Astrocyte of the cerebellum (primary cell): ENCODE measurements at regions not wholly inside any gene's neighbourhood (a gene's known extent, or its start where the extent isn't known, plus 50 kb on each side); places are given as distances from the start of the nearest gene placed in this dataset.

Experiments used
- DNase-seq: peaks from one replicate; pipeline ENCODE4 v3.0.0-alpha.2; 2011; ENCODE audit warnings: low read depth
- H3K4me3 ChIP-seq: 2 replicates; pipeline ENCODE4 v1.5.1; 2011; ENCODE audit warnings: mild to moderate bottlenecking, low read depth, low read length, moderate library complexity
- CTCF ChIP-seq: IDR thresholded peaks from 2 replicates; pipeline ENCODE4 v1.5.1; 2012; ENCODE audit warnings: low read length, low read depth, moderate library complexity, mild to moderate bottlenecking; ENCODE audit errors: missing control alignments
- in situ Hi-C: cut with HindIII; loops from 2 replicates; pipeline ENCODE4 v1.10.0; 2017; ENCODE audit warnings: low sequenced_read_pairs

- no peak for DNase-seq
- H3K4me3 ChIP-seq: no peak overlapping the region
- no peak for TF ChIP-seq CTCF
- in situ Hi-C loops: no loop called here
Measured at GRCh38 chr2:33903215-33903614, 304.1 kb upstream of the FAM98A start.

- DNase-seq: no peak
- no peak overlapping the region for H3K4me3 ChIP-seq
- in situ Hi-C loops: no loop called here
- no peak for TF ChIP-seq CTCF
Measured at GRCh38 chr2:33900610-33901009, 301.5 kb upstream of the FAM98A start.

GRCh38 chr2:33897741-33898140 is 298.6 kb upstream of the FAM98A start:
- DNase-seq: no peak
- H3K4me3 ChIP-seq: no peak overlapping the region
- TF ChIP-seq CTCF: no peak
- in situ Hi-C loops: no loop called here

GRCh38 chr2:33893824-33894223 is 294.7 kb upstream of the FAM98A start:
- no peak for DNase-seq
- no peak overlapping the region for H3K4me3 ChIP-seq
- in situ Hi-C loops: no loop called here
- no peak for TF ChIP-seq CTCF

GRCh38 chr2:33891616-33892015 is 292.5 kb upstream of the FAM98A start:
- no peak overlapping the region for H3K4me3 ChIP-seq
- in situ Hi-C loops: no loop called here
- DNase-seq: no peak
- no peak for TF ChIP-seq CTCF

GRCh38 chr2:33890686-33891085 is 291.6 kb upstream of the FAM98A start:
- H3K4me3 ChIP-seq: no peak overlapping the region
- no peak for TF ChIP-seq CTCF
- in situ Hi-C loops: no loop called here
- no peak for DNase-seq
